ENCODE measurements at regions not wholly inside any gene's neighbourhood (a gene's known extent, or its start where the extent isn't known, plus 50 kb on each side); places are given as distances from the start of the nearest gene placed in this dataset.

DNA sequence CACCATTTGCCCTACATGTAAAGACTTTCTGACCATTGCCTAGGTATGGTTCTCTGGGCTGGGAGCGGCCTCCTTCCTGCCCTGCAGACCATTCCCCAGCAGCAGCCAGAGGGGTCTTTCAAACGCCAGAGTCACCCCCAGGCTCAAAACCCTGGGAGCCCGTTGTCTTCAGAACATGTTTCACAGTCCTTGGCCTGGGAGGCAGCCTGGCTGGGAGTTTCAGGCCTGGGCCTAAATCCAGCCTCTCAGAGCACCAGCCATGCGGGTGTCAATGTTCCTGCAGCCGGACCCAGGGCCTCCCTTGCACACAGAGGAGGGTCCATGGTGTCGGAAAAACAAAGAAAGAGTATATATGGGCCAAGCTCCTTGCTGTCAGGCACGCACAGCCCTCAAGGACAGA is 145.2 kb upstream of the FOXD4L5 start:
- TF ChIP-seq POLR2AphosphoS5 (IDR thresholded peaks at IDR 0.05; ENCODE audit: borderline replicate concordance, low read depth, low read length) (no peak), EZH2 (IDR thresholded peaks at IDR 0.05) (no peak)
